NCI-H524 treated with DMSO at 0.1 percent for 48 hours (cell line): ENCODE measurements at regions not wholly inside any gene's neighbourhood (a gene's known extent, or its start where the extent isn't known, plus 50 kb on each side); places are given as distances from the start of the nearest gene placed in this dataset.
"Not testable (repeated sequence)": the region's sequence is repeated elsewhere in the genome, so short reads cannot be mapped to it uniquely, and the experiment has no call there.

ENCODE experiments used
- DNase-seq: peaks from one replicate; lab custom pipeline; 2025; lab: John Stamatoyannopoulos, UW

DNA sequence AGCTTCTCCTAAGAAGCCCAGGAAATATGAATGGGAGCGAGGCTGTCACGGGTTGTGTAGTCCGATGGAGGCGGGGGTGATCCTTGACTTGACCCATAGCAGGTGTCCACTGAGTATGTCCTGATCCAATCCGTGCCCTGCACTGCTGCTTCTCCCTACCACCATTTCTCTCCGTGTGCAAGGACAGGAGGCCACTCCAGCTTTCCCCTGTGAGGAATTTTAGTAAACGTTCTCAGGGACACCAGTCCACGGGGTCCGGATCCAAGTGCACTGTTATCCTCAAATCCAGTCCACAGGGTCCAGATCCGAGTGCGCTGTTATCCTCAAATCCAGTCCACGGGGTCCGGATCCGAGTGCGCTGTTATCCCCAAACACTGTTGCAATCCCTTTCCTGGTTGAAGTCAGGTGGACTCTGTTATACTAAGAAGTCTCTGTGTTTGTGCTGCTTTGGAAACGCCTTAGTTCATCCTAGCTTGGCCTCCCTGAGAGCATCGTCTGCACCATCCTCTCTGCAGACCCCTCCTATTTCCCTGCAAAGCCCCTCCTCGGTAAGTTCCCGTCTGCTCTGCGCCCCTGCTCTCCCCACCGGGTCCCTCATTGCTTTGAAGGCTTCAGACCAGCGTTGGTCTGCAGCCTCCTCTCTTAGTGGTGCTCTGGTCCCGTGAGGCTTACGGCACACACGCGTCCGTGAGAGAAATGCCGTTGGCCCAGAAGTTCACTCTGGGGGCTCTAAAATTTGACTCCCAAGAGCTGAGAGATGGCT, 303.5 kb downstream of the TEX29 start:
- no peak for DNase-seq

GRCh38 chr13:111625526-111626315, 305.3 kb downstream of the TEX29 start:
- DNase-seq = no peak

- DNase-seq = no peak
Measured at GRCh38 chr13:111626371-111627305, 306.2 kb downstream of the TEX29 start.

DNA sequence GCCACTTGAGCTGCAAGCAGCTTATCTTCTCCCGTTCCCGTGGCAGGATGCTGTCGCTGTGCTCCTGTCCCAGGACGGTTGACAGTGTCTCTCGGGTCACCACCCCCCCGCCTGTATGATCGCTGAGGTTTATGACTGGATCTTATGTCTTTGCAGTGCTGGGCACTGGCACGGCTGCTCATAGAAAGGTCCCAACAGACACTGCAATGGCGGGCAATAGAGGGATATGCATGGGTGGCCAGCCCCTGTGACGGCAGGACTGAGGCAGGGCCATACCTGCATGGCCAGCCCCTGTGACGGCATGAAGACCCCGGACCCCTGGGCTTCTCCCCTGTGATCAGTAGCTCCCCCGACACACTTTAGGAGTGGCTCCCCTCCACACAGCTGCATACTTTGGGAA, 307.2 kb downstream of the TEX29 start:
- DNase-seq = no peak

DNA sequence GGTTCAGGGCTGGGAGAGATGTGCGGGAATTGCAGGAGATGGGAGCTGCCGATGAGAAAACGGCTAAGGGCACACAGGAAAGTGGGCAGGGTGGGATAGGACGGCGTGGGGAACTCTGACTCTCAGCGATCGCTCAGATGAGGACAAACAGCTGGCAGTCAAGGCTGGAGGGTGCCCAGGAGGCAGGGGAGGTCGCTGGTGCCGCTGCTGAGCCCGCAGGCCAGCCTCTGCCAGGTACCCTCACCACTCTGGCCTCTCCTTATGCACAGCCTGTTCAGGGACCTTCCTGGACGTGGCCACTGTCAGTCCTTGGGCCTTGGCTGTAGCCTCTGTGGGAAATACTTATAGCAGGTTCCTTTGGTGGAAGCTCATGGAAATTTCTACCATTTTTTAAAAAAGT, 308.6 kb downstream of the TEX29 start:
- no peak for DNase-seq

DNA sequence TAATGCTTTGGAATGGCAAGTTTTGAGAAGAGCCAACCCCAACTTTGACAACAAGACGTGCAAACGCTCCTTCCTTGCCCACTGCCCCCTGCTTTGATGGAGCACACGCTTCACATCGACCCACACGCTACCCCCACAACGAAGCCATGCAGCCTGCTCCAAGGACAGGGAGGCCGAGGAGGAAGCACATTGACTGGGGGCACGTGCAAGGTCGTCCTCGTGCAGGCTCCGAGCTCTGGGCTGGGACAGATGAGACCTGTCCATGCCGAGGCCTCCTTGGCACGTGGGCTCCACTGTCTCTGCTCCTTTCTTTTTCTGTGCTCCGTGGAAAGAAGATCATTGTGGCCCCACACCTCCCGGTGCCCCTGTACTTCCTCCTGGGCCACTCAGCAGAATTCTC, 309.0 kb downstream of the TEX29 start:
- no peak for DNase-seq

GRCh38 chr13:111629926-111630325, 309.5 kb downstream of the TEX29 start:
- no peak for DNase-seq

DNA sequence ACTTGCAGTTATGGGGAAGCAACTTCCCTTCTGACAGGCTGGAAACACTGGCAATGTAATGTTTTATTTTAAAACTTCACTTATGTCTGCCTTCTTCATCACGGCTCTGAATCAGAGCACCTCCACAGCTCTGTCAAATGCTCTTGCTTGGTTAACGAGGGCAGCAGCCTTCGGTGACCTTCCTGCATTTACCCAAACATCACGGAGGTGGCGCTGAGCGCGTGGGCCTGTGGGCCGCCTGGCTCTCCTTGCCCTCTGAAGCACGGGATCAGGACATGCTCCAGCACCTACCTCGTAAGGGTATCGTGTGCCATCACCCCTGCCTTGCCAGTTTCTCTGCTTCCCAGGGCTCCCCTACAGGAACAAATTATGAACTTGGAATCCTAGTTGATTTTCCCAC, 310.0 kb downstream of the TEX29 start:
- no peak for DNase-seq

DNA sequence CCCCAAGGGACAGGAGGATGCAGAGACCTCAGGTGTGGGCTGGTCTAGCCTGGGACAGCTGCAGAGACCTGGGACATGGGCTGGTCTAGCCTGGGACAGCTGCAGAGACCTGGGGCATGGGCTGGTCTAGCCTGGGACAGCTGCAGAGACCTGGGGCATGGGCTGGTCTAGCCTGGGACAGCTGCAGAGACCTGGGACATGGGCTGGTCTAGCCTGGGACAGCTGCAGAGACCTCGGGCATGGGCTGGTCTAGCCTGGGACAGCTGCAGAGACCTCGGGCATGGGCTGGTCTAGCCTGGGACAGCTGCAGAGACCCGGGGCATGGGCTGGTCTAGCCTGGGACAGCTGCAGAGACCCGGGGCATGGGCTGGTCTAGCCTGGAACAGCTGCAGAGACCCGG, 310.8 kb downstream of the TEX29 start:
- DNase-seq = not testable (repeated sequence)

DNA sequence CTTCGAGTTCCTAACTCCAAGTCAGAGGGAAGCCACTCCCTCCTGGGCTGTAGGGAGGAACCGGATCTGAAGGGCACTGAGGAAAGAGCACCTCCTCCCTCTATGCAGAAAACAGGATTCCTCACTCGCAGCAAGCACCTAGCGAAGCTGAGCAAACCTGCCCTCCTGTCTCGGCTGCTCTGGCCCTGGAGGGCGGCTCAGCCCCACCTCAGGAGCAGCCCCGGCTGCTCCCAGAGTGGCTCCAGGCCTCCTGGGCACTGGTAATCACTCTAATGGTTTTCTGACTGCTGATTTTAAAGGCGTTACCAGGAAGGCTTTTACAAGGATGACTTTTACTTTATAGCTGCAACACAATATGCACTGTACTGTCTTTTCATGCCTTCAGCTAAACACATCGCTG, 312.5 kb downstream of the TEX29 start:
- no peak for DNase-seq

- DNase-seq = no peak
Measured at GRCh38 chr13:111633401-111633800, 313.0 kb downstream of the TEX29 start.

GRCh38 chr13:111634410-111634809, 314.0 kb downstream of the TEX29 start:
- no peak for DNase-seq

- no peak for DNase-seq
Measured at GRCh38 chr13:111636271-111636670, 315.8 kb downstream of the TEX29 start.

DNA sequence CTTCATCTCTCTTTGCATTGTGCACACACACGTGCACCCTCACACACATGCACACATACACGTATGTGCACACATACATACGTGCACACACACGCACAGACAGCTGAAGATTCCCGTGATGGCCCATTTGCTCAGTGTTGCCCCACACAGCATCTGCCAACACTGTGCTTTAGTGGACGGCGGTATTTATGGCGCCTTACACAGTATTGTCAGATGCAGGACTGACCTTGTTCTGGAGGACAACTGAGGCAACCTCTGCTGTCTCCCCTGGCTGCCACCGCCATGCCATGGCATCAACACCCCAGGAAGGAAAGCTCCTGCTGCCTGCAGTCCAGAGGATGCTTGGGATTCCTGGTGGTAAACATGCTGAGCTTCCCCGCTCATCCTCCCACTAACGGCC, 316.4 kb downstream of the TEX29 start:
- DNase-seq = no peak

GRCh38 chr13:111637365-111637764, 316.9 kb downstream of the TEX29 start:
- no peak for DNase-seq

- DNase-seq = no peak
Measured at GRCh38 chr13:111638233-111638632, 317.8 kb downstream of the TEX29 start.

DNA sequence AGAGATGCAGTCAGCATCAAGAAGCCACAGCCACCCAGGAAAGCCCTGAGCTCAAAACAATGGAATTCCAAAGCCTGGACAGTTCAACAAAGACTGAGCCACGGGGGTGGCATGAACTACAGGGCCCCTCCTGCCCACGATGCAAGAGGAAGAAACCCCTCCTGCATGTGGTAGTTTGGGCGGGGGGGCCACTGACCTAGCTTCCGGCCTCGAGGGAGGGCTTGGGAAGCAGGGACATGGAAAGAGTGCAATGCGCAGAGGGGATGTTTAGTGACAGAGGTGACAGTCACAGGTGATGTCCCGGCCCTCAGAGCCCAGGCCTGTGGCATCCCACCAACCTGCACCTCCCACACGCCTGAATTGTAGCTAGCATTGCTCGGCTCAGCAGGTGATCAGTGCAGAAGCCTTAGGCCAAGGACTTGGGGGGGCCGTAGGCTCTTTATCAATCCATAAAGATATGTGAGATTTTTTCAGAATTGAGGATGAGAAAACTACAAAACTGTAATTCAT, 318.8 kb downstream of the TEX29 start:
- no peak for DNase-seq

- DNase-seq = no peak
Measured at GRCh38 chr13:111640006-111640405, 319.6 kb downstream of the TEX29 start.

DNA sequence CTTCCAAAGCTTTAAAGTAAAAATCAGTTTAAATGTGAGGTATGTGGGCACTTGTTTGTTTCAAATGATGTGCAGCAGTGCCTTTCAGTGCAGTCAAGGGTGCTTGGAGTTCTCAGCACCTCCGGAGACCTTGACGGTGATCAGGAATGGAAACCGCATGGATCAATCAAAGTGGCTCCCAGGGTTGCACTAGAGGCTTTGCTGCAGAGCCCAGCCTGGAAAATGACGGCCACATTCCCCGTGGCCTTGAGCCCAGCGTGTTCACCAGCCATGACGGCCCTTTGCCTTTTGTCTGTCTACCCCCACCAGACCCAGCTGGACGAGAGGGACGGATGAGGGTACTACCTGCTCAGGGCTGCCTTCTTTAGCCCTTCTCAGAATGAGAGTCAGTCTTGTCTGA, 320.0 kb downstream of the TEX29 start:
- no peak for DNase-seq

- DNase-seq = no peak
Measured at GRCh38 chr13:111642156-111642767, 321.8 kb downstream of the TEX29 start.

- DNase-seq = no peak
Measured at GRCh38 chr13:111644750-111645149, 324.3 kb downstream of the TEX29 start.

DNA sequence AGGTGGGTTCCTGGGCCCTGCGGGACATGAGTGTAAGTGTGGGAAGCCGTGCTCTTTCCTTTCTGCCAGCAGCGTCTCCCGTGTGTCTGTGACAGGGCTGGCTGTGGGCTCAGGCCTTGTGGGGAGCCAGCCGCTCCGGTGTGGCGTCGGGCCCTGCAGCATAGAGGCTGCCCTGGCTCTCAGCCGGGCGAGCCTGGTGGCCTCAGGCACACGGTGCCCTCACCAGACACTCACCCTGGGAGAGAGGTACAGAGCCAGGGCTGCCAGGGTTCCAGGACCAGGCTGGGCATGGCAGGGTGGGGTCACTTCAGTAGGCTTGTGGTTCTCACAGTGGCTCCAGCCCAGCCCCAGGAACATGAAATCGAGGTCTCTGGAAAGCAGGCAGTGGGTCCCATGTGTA, 324.8 kb downstream of the TEX29 start:
- DNase-seq = no peak
